ENCODE measurements at regions not wholly inside any gene's neighbourhood (a gene's known extent, or its start where the extent isn't known, plus 50 kb on each side); places are given as distances from the start of the nearest gene placed in this dataset.
"Not testable (repeated sequence)": the region's sequence is repeated elsewhere in the genome, so short reads cannot be mapped to it uniquely, and the experiment has no call there.

DNA sequence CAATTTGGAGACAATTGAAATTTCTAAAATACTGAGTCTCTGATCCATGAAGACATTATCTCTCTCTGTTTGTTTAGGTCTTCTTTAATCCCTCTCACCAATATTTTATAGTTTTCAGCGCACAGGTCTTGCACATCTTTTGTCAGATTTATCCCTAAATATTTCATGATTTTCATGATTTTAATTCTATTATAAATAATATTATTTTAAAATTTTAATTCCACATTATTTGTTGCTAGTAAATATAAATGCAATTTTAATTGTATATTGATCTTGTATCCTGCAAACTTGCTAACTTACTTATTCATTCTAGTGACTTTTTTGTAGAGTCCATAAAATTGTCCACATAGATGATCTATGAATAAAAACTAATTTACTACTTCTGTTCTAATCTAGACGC, 112.6 kb upstream of the TNPO1 start:
- no peaks in the 10 kb centered on the region for H3K4me1 ChIP-seq
- H3K36me3 ChIP-seq: no peaks in the 10 kb centered on the region
- no peaks in the 10 kb centered on the region for H3K9me3 ChIP-seq
- 88 to 100% methylated on average over 2 of the region's 2 CpGs for WGBS, 2 donors (ENCODE audit: low coverage in 1 of 2)
- no peaks in the 10 kb centered on the region for H3K27me3 ChIP-seq
- no peak overlapping the region for H3K4me3 ChIP-seq
- ATAC-seq: no peak
- H3K27ac ChIP-seq: no peak overlapping the region
- TF ChIP-seq, protein P1, sequence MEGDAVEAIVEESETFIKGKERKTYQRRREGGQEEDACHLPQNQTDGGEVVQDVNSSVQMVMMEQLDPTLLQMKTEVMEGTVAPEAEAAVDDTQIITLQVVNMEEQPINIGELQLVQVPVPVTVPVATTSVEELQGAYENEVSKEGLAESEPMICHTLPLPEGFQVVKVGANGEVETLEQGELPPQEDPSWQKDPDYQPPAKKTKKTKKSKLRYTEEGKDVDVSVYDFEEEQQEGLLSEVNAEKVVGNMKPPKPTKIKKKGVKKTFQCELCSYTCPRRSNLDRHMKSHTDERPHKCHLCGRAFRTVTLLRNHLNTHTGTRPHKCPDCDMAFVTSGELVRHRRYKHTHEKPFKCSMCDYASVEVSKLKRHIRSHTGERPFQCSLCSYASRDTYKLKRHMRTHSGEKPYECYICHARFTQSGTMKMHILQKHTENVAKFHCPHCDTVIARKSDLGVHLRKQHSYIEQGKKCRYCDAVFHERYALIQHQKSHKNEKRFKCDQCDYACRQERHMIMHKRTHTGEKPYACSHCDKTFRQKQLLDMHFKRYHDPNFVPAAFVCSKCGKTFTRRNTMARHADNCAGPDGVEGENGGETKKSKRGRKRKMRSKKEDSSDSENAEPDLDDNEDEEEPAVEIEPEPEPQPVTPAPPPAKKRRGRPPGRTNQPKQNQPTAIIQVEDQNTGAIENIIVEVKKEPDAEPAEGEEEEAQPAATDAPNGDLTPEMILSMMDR (IDR thresholded peaks at IDR 0.05): no peak
- TF ChIP-seq POLR2AphosphoS5 (IDR thresholded peaks at IDR 0.05) (no peak), EP300 (IDR thresholded peaks at IDR 0.05) (no peak), POLR2A (IDR thresholded peaks at IDR 0.05) (no peak)

DNA sequence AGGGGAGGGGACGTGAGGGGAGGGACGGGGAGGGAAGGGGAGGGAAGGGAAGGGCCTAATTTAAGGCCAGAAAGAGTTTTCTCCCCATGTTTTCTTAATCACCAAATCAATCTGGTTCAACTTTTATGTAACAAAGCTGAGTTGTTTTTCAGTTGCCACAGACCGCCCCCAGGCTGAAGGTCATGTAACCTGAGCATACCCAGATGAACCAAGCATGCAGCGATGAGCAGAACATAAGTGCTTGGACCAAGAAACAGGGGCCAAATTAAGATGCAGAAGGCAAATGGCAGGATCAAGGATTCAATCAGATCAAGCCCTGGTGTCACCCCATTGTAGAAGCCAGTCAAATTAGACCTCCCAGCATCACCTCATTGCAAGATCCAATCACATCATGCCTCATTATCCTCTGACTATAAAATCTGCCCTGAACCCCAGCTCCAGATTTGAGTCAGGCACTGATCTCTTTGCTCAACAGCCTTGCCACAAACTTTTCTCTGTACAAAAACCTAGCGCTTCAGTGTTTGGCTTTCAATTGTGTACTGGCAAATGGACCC, 113.5 kb upstream of the TNPO1 start:
- H3K4me3 ChIP-seq: no peak overlapping the region
- H3K36me3 ChIP-seq: no peaks in the 10 kb centered on the region
- no peak overlapping the region for H3K27ac ChIP-seq
- ATAC-seq: no peak
- WGBS, 2 donors (ENCODE audit: low coverage in 1 of 2): 73 to 80% methylated on average over 1 to 5 of the region's 5 CpGs
- no peaks in the 10 kb centered on the region for H3K27me3 ChIP-seq
- no peaks in the 10 kb centered on the region for H3K9me3 ChIP-seq
- H3K4me1 ChIP-seq: no peaks in the 10 kb centered on the region
- TF ChIP-seq POLR2AphosphoS5 (IDR thresholded peaks at IDR 0.05): no peak
- TF ChIP-seq, protein P1 (IDR thresholded peaks at IDR 0.05): no peak
- TF ChIP-seq POLR2A (IDR thresholded peaks at IDR 0.05): no peak
- no peak for TF ChIP-seq EP300 (IDR thresholded peaks at IDR 0.05)

DNA sequence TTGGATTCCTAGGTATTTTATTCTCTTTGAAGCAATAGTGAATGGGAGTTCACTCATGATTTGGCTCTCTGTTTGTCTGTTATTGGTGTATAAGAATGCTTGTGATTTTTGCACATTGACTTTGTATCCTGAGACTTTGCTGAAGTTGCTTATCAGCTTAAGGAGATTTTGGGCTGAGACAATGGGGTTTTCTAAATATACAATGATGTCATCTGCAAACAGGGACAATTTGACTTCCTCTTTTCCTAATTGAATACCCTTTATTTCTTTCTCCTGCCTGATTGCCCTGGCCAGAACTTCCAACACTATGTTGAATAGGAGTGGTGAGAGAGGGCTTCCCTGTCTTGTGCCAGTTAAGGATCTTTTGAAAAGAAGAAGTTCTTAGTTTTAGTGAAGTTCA, 114.4 kb upstream of the TNPO1 start:
- H3K4me1 ChIP-seq, H3K27ac ChIP-seq, H3K4me3 ChIP-seq, ATAC-seq, H3K9me3 ChIP-seq, H3K27me3 ChIP-seq, H3K36me3 ChIP-seq: not testable (repeated sequence)

DNA sequence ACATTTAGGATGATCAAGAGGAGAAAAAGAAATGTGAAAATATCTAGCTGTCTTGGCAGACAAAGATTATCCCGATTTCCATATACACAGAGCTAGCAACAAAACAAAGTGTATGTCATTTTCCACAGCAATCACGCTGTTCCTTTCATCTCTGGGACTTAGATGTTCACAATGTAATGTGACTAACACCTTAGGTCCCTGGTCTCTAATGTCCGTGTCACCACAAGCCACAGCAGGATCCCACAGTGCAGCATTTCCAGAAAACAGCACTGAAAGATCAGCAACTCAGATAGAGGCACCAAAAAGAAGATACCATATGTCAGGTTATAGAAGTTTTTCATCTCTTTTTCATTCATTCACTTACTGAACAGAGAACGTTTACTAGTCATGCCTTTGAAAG, 118.0 kb upstream of the TNPO1 start:
- no peaks in the 10 kb centered on the region for H3K36me3 ChIP-seq
- WGBS, 2 donors (ENCODE audit: low coverage in 1 of 2): 16 to 51% methylated on average over 3 to 4 of the region's 4 CpGs
- ATAC-seq: no peak
- H3K4me3 ChIP-seq: no peak overlapping the region
- H3K4me1 ChIP-seq: no peaks in the 10 kb centered on the region
- H3K9me3 ChIP-seq: no peaks in the 10 kb centered on the region
- no peak overlapping the region for H3K27ac ChIP-seq
- no peaks in the 10 kb centered on the region for H3K27me3 ChIP-seq
- TF ChIP-seq EP300 (IDR thresholded peaks at IDR 0.05) (no peak), POLR2A (IDR thresholded peaks at IDR 0.05) (no peak), POLR2AphosphoS5 (IDR thresholded peaks at IDR 0.05) (no peak)
- TF ChIP-seq, protein P1 (IDR thresholded peaks at IDR 0.05): no peak

DNA sequence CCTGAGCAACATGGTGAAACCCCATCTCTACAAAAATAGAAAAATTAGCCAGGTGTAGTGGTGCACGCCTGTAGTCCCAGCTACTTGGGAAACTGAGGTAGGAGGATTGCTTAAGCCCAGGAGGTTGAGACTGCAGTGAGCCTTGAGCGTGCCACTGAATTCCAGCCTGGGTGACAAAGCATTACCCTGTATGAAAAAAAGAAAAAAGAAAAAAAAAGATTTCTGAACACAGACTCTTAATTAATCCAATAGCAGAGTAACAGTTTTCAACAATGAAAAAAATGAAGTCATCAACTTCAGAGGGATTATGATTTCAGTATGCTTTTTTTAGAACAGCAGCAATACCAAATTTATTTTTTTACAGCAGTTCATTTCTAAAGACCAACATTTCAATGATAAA, 118.8 kb upstream of the TNPO1 start:
- Histone ChIP-seq H3K27me3 (no peaks in the 10 kb centered on the region), H3K4me1 (no peaks in the 10 kb centered on the region), H3K27ac (no peak overlapping the region), H3K4me3 (no peak overlapping the region), H3K9me3 (no peaks in the 10 kb centered on the region), H3K36me3 (no peaks in the 10 kb centered on the region)
- ATAC-seq: no peak
- TF ChIP-seq, protein P1 (IDR thresholded peaks at IDR 0.05): no peak
- TF ChIP-seq EP300 (IDR thresholded peaks at IDR 0.05): no peak
- no peak for TF ChIP-seq POLR2A (IDR thresholded peaks at IDR 0.05)
- no peak for TF ChIP-seq POLR2AphosphoS5 (IDR thresholded peaks at IDR 0.05)
- 92% methylated on average over 2 of the region's 2 CpGs; no CpG with 5 or more reads in 1 of the 2 donors for WGBS, 2 donors (ENCODE audit: low coverage in 1 of 2)

Data from gastroesophageal sphincter (tissue), 4 donors.